ENCODE measurements at regions not wholly inside any gene's neighbourhood (a gene's known extent, or its start where the extent isn't known, plus 50 kb on each side); places are given as distances from the start of the nearest gene placed in this dataset.

GRCh38 chr13:61988810-61989209 is 573.2 kb upstream of the PCDH20 start:
- no peak overlapping the region for H3K27ac Mint-ChIP-seq
- ATAC-seq, result no peak
- no peak for DNase-seq
- H3K4me3 Mint-ChIP-seq, result no peak overlapping the region
- H3K9me3 Mint-ChIP-seq, result peaks cover under 1% of the 10 kb centered on the region
- no peaks in the 10 kb centered on the region for H3K36me3 Mint-ChIP-seq (ENCODE audit: low read depth)
- H3K4me1 Mint-ChIP-seq, result no peaks in the 10 kb centered on the region
- no peaks in the 10 kb centered on the region for H3K27me3 Mint-ChIP-seq

- Mint-ChIP-seq H3K9me3 (peaks cover 16% of the 10 kb centered on the region), H3K27me3 (no peaks in the 10 kb centered on the region), H3K27ac (no peak overlapping the region), H3K36me3 (ENCODE audit: low read depth) (no peaks in the 10 kb centered on the region), H3K4me1 (no peaks in the 10 kb centered on the region), H3K4me3 (no peak overlapping the region)
- DNase-seq, result no peak
- no peak for ATAC-seq
Observed at GRCh38 chr13:61975001-61975400, 559.4 kb upstream of the PCDH20 start.

DNA sequence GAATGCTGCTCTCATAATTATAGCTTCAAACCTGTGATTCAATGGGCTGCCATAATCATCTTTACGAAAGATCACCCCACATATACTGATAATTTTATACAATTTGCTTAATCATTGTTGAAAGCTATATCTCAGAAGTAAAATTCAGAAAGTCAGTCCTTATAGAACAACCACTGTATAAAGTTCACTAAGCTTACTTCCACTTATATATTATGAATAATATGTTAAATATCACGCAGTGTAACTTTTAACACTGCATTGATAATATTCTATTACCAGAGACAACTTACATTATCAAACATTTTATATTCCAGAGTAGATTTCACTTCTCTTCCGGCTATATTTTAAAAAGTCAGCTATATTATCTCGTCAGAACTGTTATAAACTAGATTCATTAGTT is 550.1 kb upstream of the PCDH20 start:
- DNase-seq, result no peak
- H3K9me3 Mint-ChIP-seq, result peaks cover 6% of the 10 kb centered on the region
- no peaks in the 10 kb centered on the region for H3K4me1 Mint-ChIP-seq
- H3K27ac Mint-ChIP-seq, result no peak overlapping the region
- no peaks in the 10 kb centered on the region for H3K36me3 Mint-ChIP-seq (ENCODE audit: low read depth)
- H3K27me3 Mint-ChIP-seq, result no peaks in the 10 kb centered on the region
- no peak overlapping the region for H3K4me3 Mint-ChIP-seq
- no peak for ATAC-seq

- Mint-ChIP-seq H3K4me3 (no peak overlapping the region), H3K27me3 (no peaks in the 10 kb centered on the region), H3K9me3 (peaks cover 6% of the 10 kb centered on the region), H3K27ac (no peak overlapping the region), H3K36me3 (ENCODE audit: low read depth) (no peaks in the 10 kb centered on the region), H3K4me1 (no peaks in the 10 kb centered on the region)
- ATAC-seq (no peak), DNase-seq (no peak)
Observed at GRCh38 chr13:61960981-61961380, 545.3 kb upstream of the PCDH20 start.

- Mint-ChIP-seq H3K4me3 (no peak overlapping the region), H3K27ac (no peak overlapping the region), H3K27me3 (no peaks in the 10 kb centered on the region), H3K36me3 (ENCODE audit: low read depth) (no peaks in the 10 kb centered on the region), H3K9me3 (no peaks in the 10 kb centered on the region), H3K4me1 (no peaks in the 10 kb centered on the region)
- ATAC-seq (no peak), DNase-seq (no peak)
Observed at GRCh38 chr13:61954092-61954491, 538.4 kb upstream of the PCDH20 start.

GRCh38 chr13:61950828-61951227 is 535.2 kb upstream of the PCDH20 start:
- Mint-ChIP-seq H3K9me3 (no peaks in the 10 kb centered on the region), H3K27me3 (no peaks in the 10 kb centered on the region), H3K27ac (no peak overlapping the region), H3K36me3 (ENCODE audit: low read depth) (no peaks in the 10 kb centered on the region), H3K4me3 (no peak overlapping the region), H3K4me1 (no peaks in the 10 kb centered on the region)
- DNase-seq, result no peak
- no peak for ATAC-seq

- Mint-ChIP-seq H3K4me3 (no peak overlapping the region), H3K36me3 (ENCODE audit: low read depth) (no peaks in the 10 kb centered on the region), H3K9me3 (peaks cover 8% of the 10 kb centered on the region), H3K27me3 (no peaks in the 10 kb centered on the region), H3K27ac (no peak overlapping the region), H3K4me1 (no peaks in the 10 kb centered on the region)
- DNase-seq, result no peak
- no peak for ATAC-seq
Observed at GRCh38 chr13:61944329-61944929, 528.8 kb upstream of the PCDH20 start.

- Mint-ChIP-seq H3K4me1 (no peaks in the 10 kb centered on the region), H3K4me3 (no peak overlapping the region), H3K9me3 (no peaks in the 10 kb centered on the region), H3K27me3 (no peaks in the 10 kb centered on the region), H3K36me3 (ENCODE audit: low read depth) (no peaks in the 10 kb centered on the region), H3K27ac (no peak overlapping the region)
- no peak for ATAC-seq
- DNase-seq, result no peak
Observed at GRCh38 chr13:61935710-61936109, 520.1 kb upstream of the PCDH20 start.

DNA sequence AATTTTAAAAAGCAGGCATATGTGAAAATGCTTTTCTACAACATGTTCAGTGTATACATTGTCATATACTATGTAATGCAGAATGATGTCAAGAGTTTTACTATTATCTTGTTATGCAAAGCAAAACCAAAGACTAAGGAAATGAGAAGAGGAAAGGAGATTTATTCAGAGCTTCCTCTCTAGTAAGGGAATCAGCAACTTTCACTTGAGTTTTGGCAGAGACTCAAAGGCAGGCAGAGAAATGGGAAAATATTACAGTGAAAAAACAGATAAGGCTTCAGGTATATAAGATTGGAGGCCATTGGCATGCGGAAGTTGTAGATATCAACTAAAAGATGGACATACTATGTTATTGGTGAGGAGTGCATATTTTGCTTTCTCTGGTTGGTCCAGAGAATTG is 512.0 kb upstream of the PCDH20 start:
- H3K27ac Mint-ChIP-seq, result no peak overlapping the region
- H3K27me3 Mint-ChIP-seq, result no peaks in the 10 kb centered on the region
- DNase-seq, result no peak
- H3K36me3 Mint-ChIP-seq (ENCODE audit: low read depth), result no peaks in the 10 kb centered on the region
- no peak for ATAC-seq
- H3K9me3 Mint-ChIP-seq, result peaks cover 8% of the 10 kb centered on the region
- H3K4me3 Mint-ChIP-seq, result no peak overlapping the region
- H3K4me1 Mint-ChIP-seq, result no peaks in the 10 kb centered on the region

DNA sequence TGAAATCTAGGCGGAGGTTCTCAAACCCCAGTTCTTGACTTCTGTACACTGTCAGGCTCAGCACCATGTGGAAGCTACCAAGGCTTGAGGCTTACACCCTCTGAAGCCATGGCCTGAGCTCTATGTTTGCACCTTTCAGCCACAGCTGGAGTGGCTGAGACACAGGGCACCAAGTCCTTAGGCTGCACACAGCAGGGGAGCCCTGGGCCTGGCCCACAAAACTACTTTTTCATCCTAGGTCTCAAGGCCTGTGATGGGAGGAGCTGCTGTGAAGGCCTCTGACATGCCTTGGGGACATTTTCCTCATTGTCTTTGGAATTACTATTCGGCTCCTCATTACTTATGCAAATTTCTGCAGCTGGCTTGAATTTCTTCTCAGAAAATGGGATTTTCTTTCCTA is 503.2 kb upstream of the PCDH20 start:
- ATAC-seq, result no peak
- DNase-seq, result no peak
- H3K4me3 Mint-ChIP-seq, result no peak overlapping the region
- H3K27me3 Mint-ChIP-seq, result no peaks in the 10 kb centered on the region
- no peaks in the 10 kb centered on the region for H3K4me1 Mint-ChIP-seq
- peaks cover 16% of the 10 kb centered on the region for H3K9me3 Mint-ChIP-seq
- no peak overlapping the region for H3K27ac Mint-ChIP-seq
- H3K36me3 Mint-ChIP-seq (ENCODE audit: low read depth), result no peaks in the 10 kb centered on the region

DNA sequence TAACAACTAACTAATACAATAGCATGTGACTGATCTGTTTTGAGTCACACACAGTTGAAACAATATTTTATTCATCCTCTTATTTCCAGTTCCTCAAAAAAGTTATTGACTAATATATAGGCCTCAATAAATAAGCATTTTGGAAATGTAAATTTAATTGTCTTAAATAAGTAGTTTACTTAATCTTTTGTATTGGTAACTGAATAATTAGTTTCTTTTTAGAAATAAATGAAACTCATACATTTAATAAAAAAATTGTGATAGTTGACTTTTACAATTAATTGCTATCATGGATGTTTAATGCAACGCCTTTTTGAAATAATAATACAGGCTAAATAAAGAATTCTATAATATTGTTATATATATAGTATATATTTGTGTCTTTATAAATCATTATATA is 500.8 kb upstream of the PCDH20 start:
- ATAC-seq (no peak), DNase-seq (no peak)
- no peak overlapping the region for H3K27ac Mint-ChIP-seq

DNA sequence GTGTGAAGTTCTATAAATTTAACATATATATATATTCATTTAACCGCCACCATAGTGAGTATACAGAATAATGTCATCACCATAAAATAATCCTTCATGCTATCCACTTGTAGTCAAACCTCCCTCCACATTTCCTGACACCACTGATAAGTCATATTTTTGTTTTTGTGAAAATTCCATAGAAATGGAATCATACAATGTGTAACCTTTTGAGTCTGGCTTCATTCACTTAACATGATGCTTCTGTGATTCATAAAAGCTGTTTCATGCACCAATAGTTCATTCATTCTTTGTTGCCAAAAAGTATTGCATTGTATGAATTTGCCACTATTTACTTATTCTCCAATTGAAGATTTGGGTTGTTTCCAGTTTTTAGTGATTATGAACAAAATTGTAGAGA is 497.5 kb upstream of the PCDH20 start:
- no peak for DNase-seq
- Mint-ChIP-seq H3K9me3 (peaks cover 4% of the 10 kb centered on the region), H3K4me3 (no peak overlapping the region), H3K4me1 (no peaks in the 10 kb centered on the region), H3K27me3 (no peaks in the 10 kb centered on the region), H3K36me3 (ENCODE audit: low read depth) (no peaks in the 10 kb centered on the region), H3K27ac (no peak overlapping the region)
- no peak for ATAC-seq

More for the DNA sequence above, 500.8 kb upstream of the PCDH20 start:
- Mint-ChIP-seq H3K4me1 (no peaks in the 10 kb centered on the region), H3K36me3 (ENCODE audit: low read depth) (no peaks in the 10 kb centered on the region), H3K9me3 (peaks cover 8% of the 10 kb centered on the region), H3K4me3 (no peak overlapping the region), H3K27me3 (no peaks in the 10 kb centered on the region)

DNA sequence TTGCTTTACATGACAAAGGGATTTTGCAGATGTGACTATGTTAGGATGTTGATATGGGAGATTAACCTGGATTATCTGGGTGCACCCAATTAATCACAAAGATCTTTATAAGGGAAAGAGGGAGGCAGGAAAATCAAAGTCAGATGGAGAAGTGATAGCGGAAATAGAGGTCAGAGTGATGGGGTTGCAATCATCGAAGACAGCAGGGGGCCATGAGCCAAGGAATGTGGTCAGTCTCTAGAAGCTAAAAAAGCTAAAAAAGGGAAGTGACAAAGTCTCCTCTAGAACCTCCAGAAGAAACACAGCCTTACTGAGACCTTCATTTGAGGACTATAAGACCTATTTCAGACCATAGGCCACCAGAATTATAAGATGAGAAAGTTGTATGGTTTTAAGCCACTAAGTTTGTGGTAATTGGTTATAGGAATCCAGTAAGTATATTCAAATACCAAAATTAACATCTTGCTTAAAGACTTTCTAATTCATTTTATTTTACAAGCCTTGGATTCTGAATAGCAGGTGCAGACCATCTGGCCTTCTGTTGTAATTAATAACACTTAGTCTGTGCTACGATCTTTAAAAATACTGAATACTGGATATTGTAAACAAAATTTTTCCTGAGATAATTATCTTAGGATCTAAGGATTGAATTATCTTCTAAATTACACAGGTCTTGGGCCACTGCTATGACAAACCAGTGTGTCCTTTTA is 493.4 kb upstream of the PCDH20 start:
- H3K9me3 Mint-ChIP-seq, result peaks cover 9% of the 10 kb centered on the region
- H3K36me3 Mint-ChIP-seq (ENCODE audit: low read depth), result no peaks in the 10 kb centered on the region
- no peak overlapping the region for H3K4me3 Mint-ChIP-seq
- H3K27ac Mint-ChIP-seq, result no peak overlapping the region
- ATAC-seq (no peak), DNase-seq (no peak)
- no peaks in the 10 kb centered on the region for H3K4me1 Mint-ChIP-seq
- no peaks in the 10 kb centered on the region for H3K27me3 Mint-ChIP-seq

DNA sequence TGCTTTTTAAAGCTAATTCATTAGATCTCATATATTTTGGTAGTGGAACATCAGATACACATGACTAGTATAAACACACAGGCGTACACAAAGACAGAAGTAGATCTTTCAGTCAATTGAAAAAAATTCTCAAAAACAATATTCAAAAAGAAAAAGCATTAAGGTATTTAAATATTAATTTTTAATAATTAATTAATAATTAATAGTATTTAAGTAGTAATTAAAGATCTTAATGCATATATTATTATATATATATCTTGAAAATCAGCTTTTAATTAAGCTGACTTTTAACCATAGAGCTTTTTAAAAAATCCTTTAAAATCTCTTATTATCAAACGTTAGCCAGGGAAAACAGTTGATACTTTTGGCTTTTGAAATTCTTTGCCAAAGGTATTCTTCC is 489.4 kb upstream of the PCDH20 start:
- H3K9me3 Mint-ChIP-seq, result peaks cover 9% of the 10 kb centered on the region
- H3K4me1 Mint-ChIP-seq, result no peaks in the 10 kb centered on the region
- ATAC-seq, result no peak

DNA sequence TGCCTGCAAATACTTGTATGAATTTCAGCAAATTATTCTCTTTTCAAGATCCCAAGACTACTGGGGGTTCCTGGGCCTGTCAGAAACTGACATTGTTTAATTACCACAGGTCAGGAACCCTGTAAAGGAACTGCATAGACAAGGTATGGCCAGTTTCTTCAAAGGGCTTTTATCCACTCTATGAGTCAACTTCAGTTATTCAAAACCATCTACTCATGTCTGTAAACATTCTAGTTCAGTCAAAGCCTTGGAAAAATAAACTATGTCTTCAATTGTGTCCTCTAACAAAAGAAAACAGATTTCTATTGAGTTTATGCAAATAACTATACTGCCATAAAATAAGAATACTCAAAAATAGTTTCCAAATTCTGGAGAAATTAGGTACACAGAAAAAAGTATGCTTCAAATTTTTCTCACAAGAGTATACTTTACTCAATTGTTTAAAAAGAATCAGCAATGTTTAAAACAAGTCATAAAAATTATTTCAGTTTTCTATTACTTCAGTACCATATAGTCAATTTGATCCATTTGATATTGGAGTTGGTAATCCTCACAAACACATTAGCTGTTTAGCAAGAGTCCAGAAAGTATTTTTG is 486.4 kb upstream of the PCDH20 start:
- Mint-ChIP-seq H3K4me3 (no peak overlapping the region), H3K36me3 (ENCODE audit: low read depth) (no peaks in the 10 kb centered on the region), H3K4me1 (no peaks in the 10 kb centered on the region)

More for the DNA sequence above, 489.4 kb upstream of the PCDH20 start:
- Mint-ChIP-seq H3K36me3 (ENCODE audit: low read depth) (no peaks in the 10 kb centered on the region), H3K27me3 (no peaks in the 10 kb centered on the region), H3K4me3 (no peak overlapping the region), H3K27ac (no peak overlapping the region)
- DNase-seq, result no peak

More for the DNA sequence above, 486.4 kb upstream of the PCDH20 start:
- H3K27ac Mint-ChIP-seq, result no peak overlapping the region
- no peaks in the 10 kb centered on the region for H3K9me3 Mint-ChIP-seq
- DNase-seq (no peak), ATAC-seq (no peak)
- H3K27me3 Mint-ChIP-seq, result no peaks in the 10 kb centered on the region
